H1 (cell line): ENCODE measurements at regions not wholly inside any gene's neighbourhood (a gene's known extent, or its start where the extent isn't known, plus 50 kb on each side); places are given as distances from the start of the nearest gene placed in this dataset.

Experiments used
- CTCF ChIA-PET: fragments of 300-600 bp; sonication (Branson Sonifier 250); formaldehyde crosslinking; loops from one replicate; lab custom pipeline; 2021; ENCODE audit not compliant: partially characterized antibody; lab: Charles Lee
- POLR2A ChIA-PET: fragments of 300-600 bp; sonication (Branson Sonifier 250); formaldehyde crosslinking; loops from one replicate; lab custom pipeline; 2021; ENCODE audit warnings: inconsistent platforms; ENCODE audit not compliant: partially characterized antibody; lab: Charles Lee
- DNase-seq, 2 experiments: peaks; one replicate each; pipeline versions ENCODE4 v3.0.0 to v3.0.0-alpha.2; 2010 to 2022; ENCODE audit warnings: low spot score in 2 of 2, low read depth in 1 of 2, mixed read lengths in 1 of 2
- FAIRE-seq: peaks from 2 replicates; lab custom pipeline; 2011; peaks lifted over from hg19 to GRCh38; lab: Jason Lieb, UNC
- H2AFZ ChIP-seq: 2 replicates; pipeline ENCODE4 v1.8.1; 2012; ENCODE audit warnings: low read length, inconsistent platforms
- H2AK5ac ChIP-seq: 2 replicates; pipeline ENCODE4 v1.6.1; 2013; ENCODE audit warnings: low read depth, low read length
- H2BK120ac ChIP-seq: replicated peaks from 2 replicates; pipeline ENCODE3; 2013; ENCODE audit warnings: low read depth, low read length, inconsistent platforms
- H2BK12ac ChIP-seq: 2 replicates; pipeline ENCODE4 v1.6.1; 2013; ENCODE audit warnings: low read depth, low read length
- H2BK15ac ChIP-seq: 2 replicates; pipeline ENCODE4 v1.6.1; 2013; ENCODE audit warnings: low read length
- H2BK20ac ChIP-seq: 2 replicates; pipeline ENCODE4 v1.6.1; 2013; ENCODE audit warnings: low read length
- H2BK5ac ChIP-seq: 2 replicates; pipeline ENCODE4 v1.6.1; 2013; ENCODE audit warnings: low read depth, low read length
- H3K14ac ChIP-seq: 2 replicates; pipeline ENCODE4 v1.6.1; 2013; ENCODE audit warnings: inconsistent platforms; ENCODE audit not compliant: insufficient read length
- H3K18ac ChIP-seq: 2 replicates; pipeline ENCODE4 v1.6.1; 2013; ENCODE audit warnings: low read length; ENCODE audit errors: extremely low read depth
- H3K23ac ChIP-seq: 2 replicates; pipeline ENCODE4 v1.6.1; 2013; ENCODE audit warnings: inconsistent platforms; ENCODE audit not compliant: insufficient read length
- H3K23me2 ChIP-seq: 2 replicates; pipeline ENCODE4 v1.6.1; 2013; ENCODE audit warnings: low read depth, low read length
- H3K27ac ChIP-seq: 2 replicates; pipeline ENCODE4 v1.6.1; 2011; ENCODE audit warnings: low read depth, low read length, inconsistent platforms
- H3K27me3 ChIP-seq, 4 experiments: replicated peaks in 1 of 4; 1 replicate in 1 of 4; 2 replicates in 3 of 4; pipeline versions ENCODE4 v1.6.1 to v1.8.1; 2011 to 2013; ENCODE audit warnings: low read length in 3 of 4, mild to moderate bottlenecking in 3 of 4, inconsistent platforms in 2 of 4, mixed read lengths in 2 of 4, moderate library complexity in 1 of 4; ENCODE audit not compliant: control insufficient read depth in 3 of 4, insufficient read depth in 3 of 4; ENCODE audit errors: extremely low read depth in 1 of 4
- H3K36me3 ChIP-seq, 4 experiments: 2 replicates each; pipeline versions ENCODE4 v1.6.1 to v1.8.1; 2011 to 2013; ENCODE audit warnings: mild to moderate bottlenecking in 4 of 4, low read length in 3 of 4, moderate library complexity in 2 of 4, control low read depth in 1 of 4, inconsistent platforms in 1 of 4; ENCODE audit not compliant: insufficient read depth in 4 of 4, control insufficient read depth in 2 of 4
- H3K4ac ChIP-seq: replicated peaks from 2 replicates; pipeline ENCODE3; 2013; ENCODE audit warnings: low read length, low read depth, mixed read lengths, inconsistent platforms; ENCODE audit not compliant: insufficient read length
- H3K4me1 ChIP-seq, 4 experiments: replicated peaks in 1 of 4; 1 replicate in 1 of 4; 2 replicates in 3 of 4; pipeline versions ENCODE4 v1.6.1 to v1.8.1; 2011 to 2013; ENCODE audit warnings: low read length in 3 of 4, inconsistent platforms in 2 of 4, mixed read lengths in 1 of 4; ENCODE audit not compliant: insufficient read depth in 4 of 4, control insufficient read depth in 3 of 4
- H3K4me2 ChIP-seq, 2 experiments: 2 replicates each; pipeline versions ENCODE4 v1.6.1 to v1.8.1; 2011 to 2013; ENCODE audit warnings: low read depth in 2 of 2, low read length in 2 of 2, control low read depth in 1 of 2, inconsistent platforms in 1 of 2, mild to moderate bottlenecking in 1 of 2; ENCODE audit not compliant: insufficient read depth in 1 of 2
- H3K4me3 ChIP-seq, 4 experiments: fragments of 200-600, 300-600 bp in 1 of 4; sonication (generic), shearing (Covaris generic), sonication (Bioruptor Twin) in 1 of 4; 2 replicates each; pipeline versions ENCODE4 v1.5.1 to v1.8.1; 2011 to 2016; ENCODE audit warnings: low read length in 4 of 4, low read depth in 3 of 4, control low read depth in 2 of 4, inconsistent platforms in 2 of 4, mild to moderate bottlenecking in 2 of 4, mixed read lengths in 1 of 4, moderate library complexity in 1 of 4; ENCODE audit not compliant: insufficient read depth in 2 of 4; ENCODE audit errors: extremely low read depth in 1 of 4
- H3K56ac ChIP-seq: replicated peaks from 2 replicates; pipeline ENCODE3; 2013; ENCODE audit warnings: low read depth, mild to moderate bottlenecking, mixed read lengths, low read length, inconsistent platforms; ENCODE audit not compliant: insufficient read length
- H3K79me1 ChIP-seq: 2 replicates; pipeline ENCODE4 v1.6.1; 2013; ENCODE audit warnings: low read depth, low read length, control low read depth
- H3K79me2 ChIP-seq, 2 experiments: 2 replicates each; pipeline versions ENCODE4 v1.6.1 to v1.8.1; 2012 to 2013; ENCODE audit warnings: low read length in 2 of 2, mild to moderate bottlenecking in 2 of 2, inconsistent platforms in 1 of 2; ENCODE audit not compliant: insufficient read depth in 2 of 2, control insufficient read depth in 1 of 2
- H3K9ac ChIP-seq, 4 experiments: replicated peaks in 1 of 4; 1 replicate in 1 of 4; 2 replicates in 3 of 4; pipeline versions ENCODE4 v1.6.1 to v1.8.1; 2011 to 2013; ENCODE audit warnings: low read depth in 3 of 4, low read length in 3 of 4, control low read depth in 2 of 4, mild to moderate bottlenecking in 2 of 4, moderate library complexity in 2 of 4, inconsistent platforms in 1 of 4; ENCODE audit errors: extremely low read depth in 1 of 4
- H3K9me3 ChIP-seq, 2 experiments: 2 replicates each; pipeline versions ENCODE4 v1.6.1 to v1.8.1; 2012 to 2013; ENCODE audit warnings: mild to moderate bottlenecking in 2 of 2, moderate library complexity in 2 of 2, control low read depth in 1 of 2, inconsistent platforms in 1 of 2, low read depth in 1 of 2, low read length in 1 of 2, mixed read lengths in 1 of 2; ENCODE audit not compliant: insufficient read depth in 2 of 2
- H4K20me1 ChIP-seq, 2 experiments: replicated peaks in 1 of 2; 2 replicates each; pipeline versions ENCODE3 to v1.8.1; 2011 to 2013; ENCODE audit warnings: inconsistent platforms in 2 of 2, low read length in 2 of 2, mild to moderate bottlenecking in 1 of 2; ENCODE audit not compliant: insufficient read depth in 2 of 2, control insufficient read depth in 1 of 2
- H4K5ac ChIP-seq: 2 replicates; pipeline ENCODE4 v1.6.1; 2013; ENCODE audit warnings: low read length, low read depth, mixed read lengths, inconsistent platforms; ENCODE audit not compliant: insufficient read length
- H4K8ac ChIP-seq: 2 replicates; pipeline ENCODE4 v1.8.0; 2013; ENCODE audit warnings: mild to moderate bottlenecking, moderate library complexity, low read length, inconsistent platforms; ENCODE audit not compliant: insufficient read depth; ENCODE audit errors: extremely low read depth
- H4K91ac ChIP-seq: replicated peaks from 2 replicates; pipeline ENCODE3; 2013; ENCODE audit warnings: low read length, mixed read lengths, inconsistent platforms; ENCODE audit not compliant: insufficient read length
- CTBP2 ChIP-seq: IDR thresholded peaks from 2 replicates; pipeline ENCODE4 v1.7.0; 2011; ENCODE audit warnings: borderline replicate concordance, mild to moderate bottlenecking, moderate library complexity, mixed read lengths, low read length; ENCODE audit not compliant: insufficient read depth, insufficient read length
- GTF2F1 ChIP-seq: IDR thresholded peaks from 2 replicates; pipeline ENCODE4 v1.6.1; 2012; ENCODE audit warnings: low read depth, low read length, improper control_type of control experiment, borderline replicate concordance
- MAFK ChIP-seq: IDR thresholded peaks from 2 replicates; pipeline ENCODE4 v1.6.1; 2012; ENCODE audit warnings: low read depth, mild to moderate bottlenecking, improper control_type of control experiment, low read length
- POU5F1 ChIP-seq: IDR thresholded peaks from 2 replicates; pipeline ENCODE4 v1.6.1; 2011; ENCODE audit warnings: low read depth, mild to moderate bottlenecking, low read length, moderate library complexity
- SIN3A ChIP-seq, 2 experiments: IDR thresholded peaks in 1 of 2; conservative IDR thresholded peaks in 1 of 2; 2 replicates each; pipeline ENCODE4 v1.6.1; 2011 to 2012; ENCODE audit warnings: low read length in 2 of 2, improper control_type of control experiment in 1 of 2, low read depth in 1 of 2, mild to moderate bottlenecking in 1 of 2
- SP1 ChIP-seq: IDR thresholded peaks from 2 replicates; pipeline ENCODE4 v1.6.1; 2011; ENCODE audit warnings: low read depth, low read length
- TBP ChIP-seq: IDR thresholded peaks from 2 replicates; pipeline ENCODE4 v1.6.1; 2011; ENCODE audit warnings: low read depth, low read length, improper control_type of control experiment
- WGBS, 2 experiments: shearing (Covaris generic) in 1 of 2; methylation state at CpG; one replicate each; pipeline versions ENCODE4 v1.1.6 to v1.1.7; 2013 to 2015; ENCODE audit warnings: low lambda C conversion rate in 2 of 2, mixed read lengths in 2 of 2, inconsistent platforms in 1 of 2, low coverage in 1 of 2, missing lambda C conversion rate in 1 of 2; ENCODE audit not compliant: insufficient replicate concordance in 2 of 2, insufficient coverage in 1 of 2, insufficient read length in 1 of 2; ENCODE audit errors: extremely low coverage in 1 of 2, missing lambda C conversion rate in 1 of 2; 5-methylcytosine and 5-hydroxymethylcytosine counted together

DNA sequence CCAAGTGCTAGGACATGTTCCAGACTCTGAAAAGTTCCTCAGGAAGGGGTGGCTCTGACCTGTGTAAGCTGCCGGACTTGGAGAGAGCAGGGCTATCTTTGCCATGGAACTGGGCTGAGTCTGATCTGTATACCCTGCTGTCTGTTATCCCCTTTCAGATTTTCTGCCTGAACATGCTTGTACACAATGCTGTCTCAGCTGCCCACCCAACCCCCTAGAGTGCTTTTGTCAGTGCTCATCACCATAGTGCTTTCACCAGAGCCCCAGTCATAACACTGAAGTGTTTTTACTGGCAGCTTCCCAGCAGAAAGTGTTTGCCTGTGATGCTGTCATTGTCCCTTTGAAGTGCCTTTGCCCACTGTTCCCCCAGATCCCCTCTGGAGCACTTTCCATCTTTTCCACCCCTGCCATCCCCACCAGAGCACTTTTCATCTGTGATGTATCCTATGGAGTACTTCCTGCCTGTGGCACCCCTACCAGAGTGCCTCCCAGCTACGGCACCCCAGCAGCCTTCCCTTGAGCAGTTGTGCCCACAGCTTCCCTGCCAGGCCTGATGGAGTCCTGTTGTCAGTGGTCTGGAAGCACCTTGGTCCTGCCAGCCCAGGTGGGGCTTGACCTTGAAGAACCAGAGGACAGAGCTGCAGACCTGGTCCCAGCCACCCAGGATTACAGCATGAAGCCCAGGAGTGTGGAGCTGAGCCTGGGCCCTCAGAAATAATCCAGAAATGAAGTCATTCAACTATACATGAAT is 397.7 kb downstream of the DIPK2A start:
- no peak for FAIRE-seq
- Histone ChIP-seq H3K9ac (no peak overlapping the region), H3K23me2 (no peaks in the 10 kb centered on the region), H3K23ac (no peak overlapping the region), H3K18ac (no peak overlapping the region), H2AFZ (no peak overlapping the region), H2BK15ac (no peak overlapping the region), H3K27me3 (no peaks in the 10 kb centered on the region), H3K79me2 (no peaks in the 10 kb centered on the region), H3K4me2 (no peak overlapping the region), H2BK120ac (no peak overlapping the region), H2BK12ac (no peak overlapping the region; the same call in 1 of the 2 replicates), H3K14ac (no peak overlapping the region), H4K8ac (no peak overlapping the region), H4K91ac (no peak overlapping the region), H3K79me1 (no peaks in the 10 kb centered on the region), H3K4me3 (no peak overlapping the region), H4K20me1 (no peaks in the 10 kb centered on the region), H4K5ac (no peak overlapping the region), H3K36me3 (no peaks in the 10 kb centered on the region), H2AK5ac (no peak overlapping the region), H3K56ac (no peak overlapping the region), H2BK5ac (no peak overlapping the region), H3K4me1 (no peaks in the 10 kb centered on the region), H2BK20ac (no peak overlapping the region), H3K27ac (no peak overlapping the region), H3K4ac (no peak overlapping the region), H3K9me3 (peaks cover 10 to 12% of the 10 kb centered on the region in 2 experiments)
- no peak for DNase-seq
- POLR2A ChIA-PET: no interaction called here
- CTCF ChIA-PET: no interaction called here
- 97% methylated on average over 2 of the region's 2 CpGs; no CpG with 5 or more reads in 1 of the 2 experiments for WGBS, 2 experiments
- TF ChIP-seq POU5F1 (no peak), MAFK (no peak), CTBP2 (no peak), SIN3A (conservative IDR thresholded peaks at IDR 0.05 in 1 of 2, IDR thresholded peaks at IDR 0.05 in 1 of 2; ENCODE audit: low read depth in 1 of 2, low read length in 2 of 2) (no peak), GTF2F1 (no peak), SP1 (no peak), TBP (no peak)
